GM23338 (cell line): ENCODE measurements at regions not wholly inside any gene's neighbourhood (a gene's known extent, or its start where the extent isn't known, plus 50 kb on each side); places are given as distances from the start of the nearest gene placed in this dataset.

Source experiments
- ATAC-seq: fragments of 200-7000 bp; cut with Tn5 transposase; 3 replicates; pipeline ENCODE4 v1.9.1; 2020
- DNase-seq: peaks from one replicate; pipeline ENCODE4 v3.0.0-alpha.2; 2015; ENCODE audit warnings: low spot score
- H2AFZ ChIP-seq: fragments of 200-600 bp; sonication (generic); 2 replicates; pipeline ENCODE4 v1.8.0; 2016; ENCODE audit warnings: antibody characterized with exemption, mild to moderate bottlenecking, moderate library complexity
- H3F3A ChIP-seq: fragments of 200-600 bp; sonication (generic); replicated peaks from 2 replicates; pipeline ENCODE4 v1.8.0; 2017; ENCODE audit warnings: antibody characterized with exemption, mixed run types, low read depth
- H3K27ac ChIP-seq: fragments of 200-600 bp; sonication (generic); 2 replicates; pipeline ENCODE4 v1.6.1; 2016; ENCODE audit warnings: low read depth
- H3K27me3 ChIP-seq: fragments of 200-600 bp; sonication (generic); 2 replicates; pipeline ENCODE4 v1.8.0; 2016; ENCODE audit warnings: mild to moderate bottlenecking, mixed run types, moderate library complexity; ENCODE audit not compliant: insufficient read depth
- H3K36me3 ChIP-seq: fragments of 200-600 bp; sonication (generic); 2 replicates; pipeline ENCODE4 v1.8.0; 2016; ENCODE audit warnings: mild to moderate bottlenecking; ENCODE audit not compliant: insufficient read depth
- H3K4me1 ChIP-seq: fragments of 200-600 bp; sonication (generic); 2 replicates; pipeline ENCODE4 v1.8.0; 2016; ENCODE audit warnings: mild to moderate bottlenecking, moderate library complexity; ENCODE audit not compliant: insufficient read depth
- H3K4me2 ChIP-seq: fragments of 200-600 bp; sonication (generic); 2 replicates; pipeline ENCODE4 v1.7.1; 2017; ENCODE audit warnings: mixed run types
- H3K4me3 ChIP-seq: fragments of 200-600 bp; sonication (generic); 2 replicates; pipeline ENCODE4 v1.6.1; 2016; ENCODE audit warnings: mixed run types
- H3K79me2 ChIP-seq: fragments of 200-600 bp; sonication (generic); replicated peaks from 2 replicates; pipeline ENCODE4 v1.8.0; 2017; ENCODE audit warnings: mild to moderate bottlenecking; ENCODE audit not compliant: insufficient read depth
- H3K9me2 ChIP-seq: fragments of 200-600 bp; sonication (generic); 2 replicates; pipeline ENCODE4 v1.8.0; 2017; ENCODE audit not compliant: insufficient read depth
- H4K20me1 ChIP-seq: fragments of 200-600 bp; sonication (generic); replicated peaks from 2 replicates; pipeline ENCODE4 v1.8.0; 2017; ENCODE audit warnings: mild to moderate bottlenecking; ENCODE audit not compliant: insufficient read depth
- H3K27ac Mint-ChIP-seq: 2 replicates; pipeline ENCODE4 v1.8.0; 2020; ENCODE audit warnings: inconsistent platforms, mild to moderate bottlenecking, moderate library complexity, mixed read lengths
- H3K27me3 Mint-ChIP-seq: 3 replicates; pipeline ENCODE4 v1.8.0; 2022; ENCODE audit warnings: low read depth, mild to moderate bottlenecking, moderate library complexity, mixed read lengths, inconsistent platforms; ENCODE audit not compliant: insufficient read depth, poor library complexity
- H3K36me3 Mint-ChIP-seq: 3 replicates; pipeline ENCODE4 v1.8.0; 2021; ENCODE audit warnings: low read depth, mild to moderate bottlenecking, inconsistent platforms, moderate library complexity, mixed read lengths
- H3K4me1 Mint-ChIP-seq: 3 replicates; pipeline ENCODE4 v1.8.0; 2020; ENCODE audit warnings: mild to moderate bottlenecking, inconsistent platforms, mixed read lengths
- H3K4me3 Mint-ChIP-seq: 3 replicates; pipeline ENCODE4 v1.8.0; 2021; ENCODE audit warnings: moderate library complexity, mild to moderate bottlenecking, inconsistent platforms, mixed read lengths
- H3K9me3 Mint-ChIP-seq: 3 replicates; pipeline ENCODE4 v1.8.0; 2020; ENCODE audit warnings: moderate library complexity, mild to moderate bottlenecking, inconsistent platforms, mixed read lengths
- CTCF ChIP-seq, 2 experiments: fragments of 200-600 bp in 1 of 2; sonication (generic) in 1 of 2; conservative IDR thresholded peaks; 2 replicates each; pipeline versions ENCODE4 v1.5.1 to v1.6.1; 2016 to 2017; ENCODE audit warnings: antibody characterized with exemption in 2 of 2, low read depth in 2 of 2, mild to moderate bottlenecking in 2 of 2, moderate library complexity in 1 of 2
- EZH2 ChIP-seq: fragments of 200-600 bp; sonication (generic); IDR thresholded peaks from one replicate; pipeline ENCODE4 v1.8.0; 2017; ENCODE audit warnings: antibody characterized with exemption, mild to moderate bottlenecking, low read depth; ENCODE audit not compliant: unreplicated experiment
- EZH2phosphoT487 ChIP-seq: fragments of 200-600 bp; sonication (generic); IDR thresholded peaks from one replicate; pipeline ENCODE4 v1.8.1; 2018; ENCODE audit warnings: antibody characterized with exemption; ENCODE audit not compliant: unreplicated experiment
- ZNF114 ChIP-seq: fragments of 250-450 bp; sonication (Bioruptor Pico); IDR thresholded peaks from 2 replicates; pipeline ENCODE4 v1.5.0; 2020; ENCODE audit warnings: mild to moderate bottlenecking, moderate library complexity
- ZNF331 ChIP-seq: fragments of 250-450 bp; sonication (Bioruptor Pico); IDR thresholded peaks from 2 replicates; pipeline ENCODE4 v1.5.0; 2020; ENCODE audit warnings: low read depth, mild to moderate bottlenecking, moderate library complexity
- TF ChIP-seq, protein P1 (sequence below): fragments of 250-450 bp; sonication (Bioruptor Pico); IDR thresholded peaks from 2 replicates; pipeline ENCODE4 v1.5.0; 2020; ENCODE audit warnings: mild to moderate bottlenecking, moderate library complexity

- TF ChIP-seq, protein P1, sequence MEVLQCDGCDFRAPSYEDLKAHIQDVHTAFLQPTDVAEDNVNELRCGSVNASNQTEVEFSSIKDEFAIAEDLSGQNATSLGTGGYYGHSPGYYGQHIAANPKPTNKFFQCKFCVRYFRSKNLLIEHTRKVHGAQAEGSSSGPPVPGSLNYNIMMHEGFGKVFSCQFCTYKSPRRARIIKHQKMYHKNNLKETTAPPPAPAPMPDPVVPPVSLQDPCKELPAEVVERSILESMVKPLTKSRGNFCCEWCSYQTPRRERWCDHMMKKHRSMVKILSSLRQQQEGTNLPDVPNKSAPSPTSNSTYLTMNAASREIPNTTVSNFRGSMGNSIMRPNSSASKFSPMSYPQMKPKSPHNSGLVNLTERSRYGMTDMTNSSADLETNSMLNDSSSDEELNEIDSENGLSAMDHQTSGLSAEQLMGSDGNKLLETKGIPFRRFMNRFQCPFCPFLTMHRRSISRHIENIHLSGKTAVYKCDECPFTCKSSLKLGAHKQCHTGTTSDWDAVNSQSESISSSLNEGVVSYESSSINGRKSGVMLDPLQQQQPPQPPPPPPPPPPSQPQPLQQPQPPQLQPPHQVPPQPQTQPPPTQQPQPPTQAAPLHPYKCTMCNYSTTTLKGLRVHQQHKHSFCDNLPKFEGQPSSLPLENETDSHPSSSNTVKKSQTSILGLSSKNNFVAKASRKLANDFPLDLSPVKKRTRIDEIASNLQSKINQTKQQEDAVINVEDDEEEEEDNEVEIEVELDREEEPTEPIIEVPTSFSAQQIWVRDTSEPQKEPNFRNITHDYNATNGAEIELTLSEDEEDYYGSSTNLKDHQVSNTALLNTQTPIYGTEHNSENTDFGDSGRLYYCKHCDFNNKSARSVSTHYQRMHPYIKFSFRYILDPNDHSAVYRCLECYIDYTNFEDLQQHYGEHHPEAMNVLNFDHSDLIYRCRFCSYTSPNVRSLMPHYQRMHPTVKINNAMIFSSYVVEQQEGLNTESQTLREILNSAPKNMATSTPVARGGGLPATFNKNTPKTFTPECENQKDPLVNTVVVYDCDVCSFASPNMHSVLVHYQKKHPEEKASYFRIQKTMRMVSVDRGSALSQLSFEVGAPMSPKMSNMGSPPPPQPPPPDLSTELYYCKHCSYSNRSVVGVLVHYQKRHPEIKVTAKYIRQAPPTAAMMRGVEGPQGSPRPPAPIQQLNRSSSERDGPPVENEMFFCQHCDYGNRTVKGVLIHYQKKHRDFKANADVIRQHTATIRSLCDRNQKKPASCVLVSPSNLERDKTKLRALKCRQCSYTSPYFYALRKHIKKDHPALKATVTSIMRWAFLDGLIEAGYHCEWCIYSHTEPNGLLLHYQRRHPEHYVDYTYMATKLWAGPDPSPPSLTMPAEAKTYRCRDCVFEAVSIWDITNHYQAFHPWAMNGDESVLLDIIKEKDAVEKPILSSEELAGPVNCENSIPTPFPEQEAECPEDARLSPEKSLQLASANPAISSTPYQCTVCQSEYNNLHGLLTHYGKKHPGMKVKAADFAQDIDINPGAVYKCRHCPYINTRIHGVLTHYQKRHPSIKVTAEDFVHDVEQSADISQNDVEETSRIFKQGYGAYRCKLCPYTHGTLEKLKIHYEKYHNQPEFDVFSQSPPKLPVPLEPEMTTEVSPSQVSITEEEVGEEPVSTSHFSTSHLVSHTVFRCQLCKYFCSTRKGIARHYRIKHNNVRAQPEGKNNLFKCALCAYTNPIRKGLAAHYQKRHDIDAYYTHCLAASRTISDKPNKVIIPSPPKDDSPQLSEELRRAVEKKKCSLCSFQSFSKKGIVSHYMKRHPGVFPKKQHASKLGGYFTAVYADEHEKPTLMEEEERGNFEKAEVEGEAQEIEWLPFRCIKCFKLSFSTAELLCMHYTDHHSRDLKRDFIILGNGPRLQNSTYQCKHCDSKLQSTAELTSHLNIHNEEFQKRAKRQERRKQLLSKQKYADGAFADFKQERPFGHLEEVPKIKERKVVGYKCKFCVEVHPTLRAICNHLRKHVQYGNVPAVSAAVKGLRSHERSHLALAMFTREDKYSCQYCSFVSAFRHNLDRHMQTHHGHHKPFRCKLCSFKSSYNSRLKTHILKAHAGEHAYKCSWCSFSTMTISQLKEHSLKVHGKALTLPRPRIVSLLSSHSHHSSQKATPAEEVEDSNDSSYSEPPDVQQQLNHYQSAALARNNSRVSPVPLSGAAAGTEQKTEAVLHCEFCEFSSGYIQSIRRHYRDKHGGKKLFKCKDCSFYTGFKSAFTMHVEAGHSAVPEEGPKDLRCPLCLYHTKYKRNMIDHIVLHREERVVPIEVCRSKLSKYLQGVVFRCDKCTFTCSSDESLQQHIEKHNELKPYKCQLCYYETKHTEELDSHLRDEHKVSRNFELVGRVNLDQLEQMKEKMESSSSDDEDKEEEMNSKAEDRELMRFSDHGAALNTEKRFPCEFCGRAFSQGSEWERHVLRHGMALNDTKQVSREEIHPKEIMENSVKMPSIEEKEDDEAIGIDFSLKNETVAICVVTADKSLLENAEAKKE (CRISPR knock-in tag): no peak
- TF ChIP-seq EZH2phosphoT487: no peak
- TF ChIP-seq ZNF331 (CRISPR knock-in tag): no peak
- TF ChIP-seq ZNF114 (CRISPR knock-in tag): no peak
Measured at GRCh38 chr4:1472911-1473518, 66.8 kb upstream of the NKX1-1 start (continued).

GRCh38 chr4:1472148-1472797 is 66.0 kb upstream of the NKX1-1 start:
- DNase-seq: peak; percentile 24
- Mint-ChIP-seq H3K4me3 (peak overlapping the region; percentile 15; the same call in 1 of the 3 replicates), H3K27me3 (peaks cover 19% of the 10 kb centered on the region), H3K9me3 (peaks cover 16% of the 10 kb centered on the region), H3K4me1 (no peaks in the 10 kb centered on the region), H3K36me3 (peaks cover 7% of the 10 kb centered on the region; the same call in 2 of the 3 replicates), H3K27ac (no peak overlapping the region)
- no peaks in the 10 kb centered on the region for H3K79me2 ChIP-seq
- peaks cover 5% of the 10 kb centered on the region for H3K27me3 ChIP-seq
- H2AFZ ChIP-seq: no peak overlapping the region
- H3K27ac ChIP-seq: no peak overlapping the region
- H4K20me1 ChIP-seq: no peaks in the 10 kb centered on the region
- H3K4me1 ChIP-seq: no peaks in the 10 kb centered on the region
- H3F3A ChIP-seq: no peaks in the 10 kb centered on the region
- H3K4me2 ChIP-seq: peak overlapping the region; percentile 55; the same call in 1 of the 2 replicates
- peaks cover 10% of the 10 kb centered on the region; the same call in 1 of the 2 replicates for H3K9me2 ChIP-seq
- peak overlapping the region; percentile 23; the same call in 1 of the 2 replicates for H3K4me3 ChIP-seq
- peak; percentile 64 for ATAC-seq
- no peaks in the 10 kb centered on the region for H3K36me3 ChIP-seq
- TF ChIP-seq ZNF114 (CRISPR knock-in tag) (no peak), ZNF331 (CRISPR knock-in tag) (no peak), CTCF (conservative IDR thresholded peaks at IDR 0.05; ENCODE audit: low read depth in 2 of 2) (no peak), EZH2 (no peak), EZH2phosphoT487 (no peak)
